ENCODE measurements at regions not wholly inside any gene's neighbourhood (a gene's known extent, or its start where the extent isn't known, plus 50 kb on each side); places are given as distances from the start of the nearest gene placed in this dataset.
"Not testable (repeated sequence)": the region's sequence is repeated elsewhere in the genome, so short reads cannot be mapped to it uniquely, and the experiment has no call there.

GRCh38 chr14:30069536-30069935 lies 141.9 kb upstream of the PRKD1 start:
- no peaks in the 10 kb centered on the region for H3K36me3 ChIP-seq (ENCODE audit: insufficient read depth)
- H3K27me3 ChIP-seq (ENCODE audit: insufficient read depth), result no peaks in the 10 kb centered on the region
- Mint-ChIP-seq H3K27me3 (ENCODE audit: insufficient read depth, low read depth, poor library complexity) (no peaks in the 10 kb centered on the region), H3K27ac (no peak overlapping the region), H3K9me3 (peaks cover 37% of the 10 kb centered on the region), H3K4me1 (no peaks in the 10 kb centered on the region), H3K4me3 (no peak overlapping the region), H3K36me3 (ENCODE audit: low read depth) (peaks cover 21% of the 10 kb centered on the region)
- DNase-seq (ENCODE audit: low spot score) (no peak), ATAC-seq (no peak)
- H2AFZ ChIP-seq, result no peak overlapping the region
- H3K4me3 ChIP-seq, result no peak overlapping the region
- no peak overlapping the region for H3K4me2 ChIP-seq
- H4K20me1 ChIP-seq (replicated peaks; ENCODE audit: insufficient read depth), result no peaks in the 10 kb centered on the region
- no peaks in the 10 kb centered on the region for H3K79me2 ChIP-seq (replicated peaks; ENCODE audit: insufficient read depth)
- no peak for TF ChIP-seq ZNF331 (CRISPR knock-in tag; IDR thresholded peaks at IDR 0.05; ENCODE audit: low read depth)
- no peak for TF ChIP-seq NANOG (IDR thresholded peaks at IDR 0.05; ENCODE audit: borderline replicate concordance)
- TF ChIP-seq POLR2AphosphoS5 (IDR thresholded peaks at IDR 0.05; ENCODE audit: low read depth), result no peak
- no peak for TF ChIP-seq EZH2 (IDR thresholded peaks at IDR 0.05; ENCODE audit: low read depth, unreplicated experiment)
- no peak for TF ChIP-seq EZH2phosphoT487 (IDR thresholded peaks at IDR 0.05; ENCODE audit: unreplicated experiment)
- H3K4me1 ChIP-seq (ENCODE audit: insufficient read depth), result no peaks in the 10 kb centered on the region
- no peaks in the 10 kb centered on the region for H3F3A ChIP-seq (replicated peaks; ENCODE audit: low read depth)
- H3K27ac ChIP-seq (ENCODE audit: low read depth), result no peak overlapping the region
- H3K9me2 ChIP-seq (ENCODE audit: insufficient read depth), result no peaks in the 10 kb centered on the region; the same call in 1 of the 2 replicates

- not testable (repeated sequence) for H3K4me1 Mint-ChIP-seq; H3K4me2 ChIP-seq; H3K27ac ChIP-seq (ENCODE audit: low read depth); H3K4me3 ChIP-seq; H3K36me3 ChIP-seq (ENCODE audit: insufficient read depth); H2AFZ ChIP-seq; H3K27me3 Mint-ChIP-seq (ENCODE audit: insufficient read depth, low read depth, poor library complexity); H4K20me1 ChIP-seq (replicated peaks; ENCODE audit: insufficient read depth); H3K27me3 ChIP-seq (ENCODE audit: insufficient read depth); H3K9me2 ChIP-seq (ENCODE audit: insufficient read depth); H3K4me1 ChIP-seq (ENCODE audit: insufficient read depth); ATAC-seq; H3K4me3 Mint-ChIP-seq; H3F3A ChIP-seq (replicated peaks; ENCODE audit: low read depth); H3K79me2 ChIP-seq (replicated peaks; ENCODE audit: insufficient read depth); H3K27ac Mint-ChIP-seq
- peak; percentile 3 for DNase-seq (ENCODE audit: low spot score)
- peaks cover 21% of the 10 kb centered on the region for H3K36me3 Mint-ChIP-seq (ENCODE audit: low read depth)
- H3K9me3 Mint-ChIP-seq, result peaks cover 37% of the 10 kb centered on the region
These were observed 144.8 kb upstream of the PRKD1 start for GRCh38 chr14:30072454-30072853.

GRCh38 chr14:30077946-30078345 lies 150.3 kb upstream of the PRKD1 start:
- no peak overlapping the region for H3K27ac Mint-ChIP-seq
- DNase-seq (ENCODE audit: low spot score), result no peak

More at GRCh38 chr14:30077946-30078345, 150.3 kb upstream of the PRKD1 start:
- H2AFZ ChIP-seq, result no peak overlapping the region
- no peaks in the 10 kb centered on the region for H3K27me3 ChIP-seq (ENCODE audit: insufficient read depth)
- H4K20me1 ChIP-seq (replicated peaks; ENCODE audit: insufficient read depth), result no peaks in the 10 kb centered on the region
- H3K36me3 Mint-ChIP-seq (ENCODE audit: low read depth), result peaks cover 11% of the 10 kb centered on the region
- TF ChIP-seq STAT1 (IDR thresholded peaks at IDR 0.05; ENCODE audit: unreplicated experiment), result no peak
- TF ChIP-seq ETS1 (IDR thresholded peaks at IDR 0.05), result no peak
- no peak for TF ChIP-seq EZH2 (IDR thresholded peaks at IDR 0.05; ENCODE audit: low read depth, unreplicated experiment)
- no peak for TF ChIP-seq JUNB (IDR thresholded peaks at IDR 0.05; ENCODE audit: unreplicated experiment)
- no peak for TF ChIP-seq ZNF331 (CRISPR knock-in tag; IDR thresholded peaks at IDR 0.05; ENCODE audit: low read depth)
- no peak for TF ChIP-seq POLR2AphosphoS5 (IDR thresholded peaks at IDR 0.05; ENCODE audit: low read depth)
- no peak for TF ChIP-seq NANOG (IDR thresholded peaks at IDR 0.05; ENCODE audit: borderline replicate concordance)
- no peak for TF ChIP-seq EZH2phosphoT487 (IDR thresholded peaks at IDR 0.05; ENCODE audit: unreplicated experiment)
- 0 out of 2 replicates have a peak, but pooled peaks cover 3% of the 10 kb centered on the region for H3K9me2 ChIP-seq (ENCODE audit: insufficient read depth)
- H3K4me3 Mint-ChIP-seq, result no peak overlapping the region
- ATAC-seq, result no peak
- H3K4me3 ChIP-seq, result no peak overlapping the region
- no peaks in the 10 kb centered on the region for H3K36me3 ChIP-seq (ENCODE audit: insufficient read depth)
- no peaks in the 10 kb centered on the region for H3F3A ChIP-seq (replicated peaks; ENCODE audit: low read depth)
- no peak overlapping the region for H3K4me2 ChIP-seq
- H3K27ac ChIP-seq (ENCODE audit: low read depth), result no peak overlapping the region
- H3K4me1 ChIP-seq (ENCODE audit: insufficient read depth), result no peaks in the 10 kb centered on the region
- H3K79me2 ChIP-seq (replicated peaks; ENCODE audit: insufficient read depth), result no peaks in the 10 kb centered on the region
- peaks cover 19% of the 10 kb centered on the region for H3K9me3 Mint-ChIP-seq
- H3K4me1 Mint-ChIP-seq, result no peaks in the 10 kb centered on the region
- H3K27me3 Mint-ChIP-seq (ENCODE audit: insufficient read depth, low read depth, poor library complexity), result no peaks in the 10 kb centered on the region

Measured in GM23338 (cell line).